HG03060 (cell line): ENCODE measurements at regions not wholly inside any gene's neighbourhood (a gene's known extent, or its start where the extent isn't known, plus 50 kb on each side); places are given as distances from the start of the nearest gene placed in this dataset.
"Not testable (repeated sequence)": the region's sequence is repeated elsewhere in the genome, so short reads cannot be mapped to it uniquely, and the experiment has no call there.

ENCODE experiments used
- ATAC-seq: cut with Tn5 transposase; IDR thresholded peaks from one replicate; pipeline ENCODE4 v1.9.1; 2021; ENCODE audit warnings: low read depth, moderate number of reproducible peaks; ENCODE audit not compliant: unreplicated experiment

DNA sequence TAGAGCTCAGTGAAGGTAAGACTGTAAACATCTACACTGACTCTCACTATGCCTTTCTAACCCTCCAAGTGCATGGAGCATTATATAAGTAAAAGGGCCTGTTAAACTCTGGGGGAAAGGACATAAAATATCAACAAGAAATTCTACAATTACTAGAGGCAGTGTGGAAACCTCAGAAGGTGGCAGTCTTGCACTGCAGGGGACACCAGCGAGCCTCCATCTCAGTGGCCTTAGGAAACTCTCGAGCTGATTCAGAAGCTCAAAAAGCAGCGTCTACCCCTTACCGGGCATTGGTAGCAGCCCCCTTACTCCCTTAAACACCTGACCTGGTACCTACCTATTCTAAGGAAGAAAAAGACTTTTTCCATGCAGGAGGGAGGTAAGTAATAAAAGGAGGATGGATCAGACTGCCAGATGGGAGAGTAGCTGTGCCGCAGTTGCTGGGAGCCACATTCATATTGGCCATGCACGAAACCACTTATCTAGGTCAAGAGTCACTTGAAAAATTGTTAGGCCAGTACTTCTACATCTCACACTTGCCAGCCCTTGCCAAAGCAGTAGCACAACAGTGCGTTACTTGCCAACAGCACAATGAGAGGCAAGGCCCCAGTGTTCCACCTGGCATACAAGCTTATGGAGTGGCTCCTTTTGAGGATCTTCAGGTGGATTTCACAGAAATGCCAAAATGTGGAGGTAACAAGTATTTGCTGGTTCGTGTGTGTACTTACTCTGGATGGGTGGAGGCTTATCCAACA lies 258.8 kb upstream of the PRKX start:
- not testable (repeated sequence) for ATAC-seq

- ATAC-seq: no peak
Observed at GRCh38 chrX:3968749-3969148, 255.3 kb upstream of the PRKX start.

- no peak for ATAC-seq
Observed at GRCh38 chrX:3963980-3964379, 250.5 kb upstream of the PRKX start.

- no peak for ATAC-seq
Observed at GRCh38 chrX:3962511-3963311, 249.3 kb upstream of the PRKX start.

GRCh38 chrX:3960952-3961351 lies 247.5 kb upstream of the PRKX start:
- ATAC-seq: no peak

GRCh38 chrX:3951859-3952258 lies 238.4 kb upstream of the PRKX start:
- no peak for ATAC-seq

- no peak for ATAC-seq
Observed at GRCh38 chrX:3950373-3950772, 236.9 kb upstream of the PRKX start.

DNA sequence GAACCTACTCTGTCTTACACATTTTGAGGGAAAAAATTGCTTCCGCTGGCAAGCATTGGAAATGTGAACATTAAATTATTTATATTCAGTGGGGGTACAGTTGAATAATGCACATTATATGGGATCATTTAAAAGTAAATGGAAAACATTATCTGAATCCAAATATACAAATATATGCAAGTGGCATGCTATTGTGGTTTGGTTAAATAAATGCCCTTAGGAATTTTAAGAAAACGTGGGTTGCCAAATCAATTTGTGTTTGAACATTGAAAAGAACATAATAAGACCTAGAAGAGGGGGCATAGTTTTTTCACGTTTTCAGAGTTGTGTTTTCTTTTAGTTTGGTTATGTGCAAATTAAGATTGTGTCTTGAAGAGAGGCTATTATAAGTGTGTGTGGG lies 230.5 kb upstream of the PRKX start:
- ATAC-seq: no peak

DNA sequence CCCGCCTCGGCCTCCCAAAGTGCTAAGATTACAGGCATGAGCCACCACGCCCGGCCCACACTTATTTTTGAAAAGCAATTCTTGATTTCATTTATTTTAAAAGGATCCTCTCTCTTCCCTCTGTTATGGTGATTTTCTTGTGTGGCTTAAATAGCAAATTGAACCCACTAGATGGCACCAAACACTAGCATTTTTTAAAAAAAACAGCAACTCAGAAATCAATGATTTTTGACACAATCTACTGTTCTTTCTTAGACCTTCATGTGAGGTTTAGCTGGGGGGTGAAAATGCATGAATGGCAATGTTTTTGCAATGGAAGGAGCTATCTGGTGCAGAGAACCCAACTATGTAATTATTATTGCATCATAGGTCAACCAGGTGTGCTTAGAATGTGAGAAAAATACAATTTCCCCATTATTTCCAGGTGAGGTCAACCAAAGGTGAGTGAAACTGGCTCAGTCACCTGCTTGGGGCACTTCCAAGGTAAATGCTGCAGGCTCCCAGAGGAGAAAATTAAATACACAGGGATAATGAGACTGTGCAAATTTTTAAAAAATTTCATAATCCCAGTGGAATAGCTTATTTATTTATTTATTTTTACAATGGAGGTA lies 226.7 kb upstream of the PRKX start:
- no peak for ATAC-seq

DNA sequence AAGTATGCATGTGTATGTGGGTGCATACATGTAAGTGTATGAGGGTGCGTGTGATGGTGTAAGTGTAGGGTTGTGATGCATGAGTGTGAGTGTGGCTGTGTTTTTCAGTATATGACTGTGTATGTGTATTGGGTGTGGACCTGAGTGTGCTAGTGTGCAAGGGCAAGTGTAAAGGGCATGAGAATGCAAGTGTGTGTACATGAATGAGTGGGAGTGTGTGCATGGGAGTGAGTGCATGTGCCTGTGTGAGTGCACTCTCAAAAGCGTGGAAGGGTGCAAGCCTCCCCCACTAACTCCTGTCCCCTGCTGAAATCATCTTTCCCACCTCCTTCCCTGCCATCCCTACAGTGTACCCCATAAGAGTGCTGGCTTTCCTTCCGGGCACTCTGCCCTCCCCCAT lies 225.1 kb upstream of the PRKX start:
- no peak for ATAC-seq

- ATAC-seq: not testable (repeated sequence)
Observed at GRCh38 chrX:3935196-3935595, 221.7 kb upstream of the PRKX start.

DNA sequence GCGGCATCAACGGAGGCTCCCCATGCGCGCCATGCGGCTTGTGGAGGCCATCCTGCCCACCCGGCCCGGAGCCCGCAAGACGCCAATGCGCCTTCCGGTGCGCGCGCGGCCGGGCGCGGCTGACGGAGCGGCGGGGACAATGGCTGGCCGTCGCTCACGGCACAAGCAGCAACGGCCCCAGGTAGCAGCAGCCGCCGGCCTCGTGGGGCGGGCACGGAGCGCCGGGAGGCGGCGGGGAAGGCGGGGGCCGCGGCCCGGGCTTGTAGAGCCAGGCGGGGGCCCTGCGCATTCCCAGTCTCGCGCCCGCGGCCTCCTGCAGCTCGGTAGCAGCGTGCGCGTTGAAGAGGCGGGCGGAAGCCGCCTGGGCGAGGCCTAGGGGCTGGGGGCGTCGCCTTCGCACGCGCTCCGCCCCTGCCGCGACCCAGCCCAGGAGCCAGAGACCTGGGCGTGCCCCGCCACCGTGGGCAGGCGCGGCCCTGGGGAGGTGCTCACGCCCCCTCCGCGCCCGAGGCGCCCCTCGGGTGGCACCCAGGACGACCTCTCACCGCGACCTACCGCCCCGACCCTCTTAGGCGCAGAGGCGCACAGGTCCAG lies 207.1 kb upstream of the PRKX start:
- ATAC-seq: peak; percentile 83

GRCh38 chrX:3919668-3920423 lies 206.4 kb upstream of the PRKX start:
- not testable (repeated sequence) for ATAC-seq

GRCh38 chrX:3914813-3915212 lies 201.4 kb upstream of the PRKX start:
- ATAC-seq: not testable (repeated sequence)

DNA sequence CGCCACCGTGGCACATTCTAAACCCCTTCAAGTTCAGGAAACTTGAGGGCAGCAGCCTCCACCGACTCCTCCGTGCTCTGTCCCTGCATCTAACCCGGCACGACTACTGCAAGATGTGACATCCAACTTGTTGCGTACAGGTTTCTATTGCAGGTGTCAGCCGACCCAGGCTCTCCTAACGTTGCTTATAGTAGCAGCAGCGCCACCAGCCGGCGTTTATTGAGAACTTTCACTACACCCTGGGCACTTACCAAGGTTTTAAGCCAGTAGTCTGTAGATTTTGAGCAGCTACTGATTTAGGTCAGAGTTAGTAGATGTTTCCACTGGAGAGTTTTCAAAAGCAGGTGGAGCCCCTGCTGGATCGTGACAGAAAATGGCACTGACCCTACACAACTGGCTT lies 200.6 kb upstream of the PRKX start:
- ATAC-seq: not testable (repeated sequence)

GRCh38 chrX:3911012-3911411 lies 197.6 kb upstream of the PRKX start:
- ATAC-seq: not testable (repeated sequence)

DNA sequence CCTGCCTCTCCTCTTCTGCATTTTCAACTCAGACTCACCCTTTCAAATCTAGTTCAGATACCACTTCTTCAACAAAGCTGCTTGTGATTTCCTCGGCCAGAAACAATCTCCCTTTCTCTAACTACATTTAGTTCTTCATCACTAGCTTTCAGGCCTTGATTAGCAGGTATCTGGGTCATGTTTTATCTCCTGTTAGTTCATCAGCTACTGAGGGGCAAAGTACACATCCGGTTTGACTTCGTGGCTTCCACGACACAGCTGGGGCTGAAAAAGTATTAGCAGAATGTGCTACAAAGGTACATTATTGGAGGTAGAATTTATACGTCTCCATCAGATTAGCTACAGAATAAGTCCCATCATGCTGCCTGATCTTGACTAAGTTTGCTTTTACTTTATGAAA lies 197.2 kb upstream of the PRKX start:
- ATAC-seq: not testable (repeated sequence)

DNA sequence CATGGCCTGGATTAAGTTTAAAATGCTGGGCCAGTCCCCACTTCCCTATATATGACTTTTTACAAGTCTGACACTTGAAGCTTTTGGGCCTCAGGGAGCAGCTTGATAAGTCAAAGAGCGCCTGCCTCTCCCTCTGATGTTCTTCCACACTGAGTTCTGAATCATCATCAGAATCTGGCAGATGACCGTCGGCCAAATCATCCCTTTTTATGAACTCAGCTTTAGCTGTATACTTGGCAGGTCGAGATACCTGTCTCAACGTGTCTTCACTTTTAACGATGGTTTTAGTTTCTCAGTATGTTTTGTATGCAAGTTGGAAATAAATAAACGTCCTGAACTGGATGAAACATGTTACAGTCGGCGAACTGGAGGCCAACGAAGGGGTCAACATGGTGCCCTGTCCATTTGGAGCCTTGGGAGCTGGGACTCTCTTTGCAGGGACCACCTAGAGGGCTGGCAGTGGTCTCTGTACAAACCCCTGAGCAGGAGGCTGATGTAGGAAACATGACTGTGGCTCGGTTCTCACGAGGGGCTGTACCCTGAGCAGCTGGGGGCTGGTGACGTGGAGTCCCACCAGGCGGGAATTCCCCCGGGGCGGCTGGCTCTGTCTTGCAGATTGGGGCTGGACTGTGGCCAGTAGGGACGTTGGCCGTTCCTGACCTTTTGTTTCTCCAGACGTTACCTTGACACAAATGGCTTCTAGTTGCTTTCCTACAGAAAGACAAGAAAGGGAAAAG lies 192.2 kb upstream of the PRKX start:
- ATAC-seq: not testable (repeated sequence)

GRCh38 chrX:3902222-3902621 lies 188.8 kb upstream of the PRKX start:
- not testable (repeated sequence) for ATAC-seq

DNA sequence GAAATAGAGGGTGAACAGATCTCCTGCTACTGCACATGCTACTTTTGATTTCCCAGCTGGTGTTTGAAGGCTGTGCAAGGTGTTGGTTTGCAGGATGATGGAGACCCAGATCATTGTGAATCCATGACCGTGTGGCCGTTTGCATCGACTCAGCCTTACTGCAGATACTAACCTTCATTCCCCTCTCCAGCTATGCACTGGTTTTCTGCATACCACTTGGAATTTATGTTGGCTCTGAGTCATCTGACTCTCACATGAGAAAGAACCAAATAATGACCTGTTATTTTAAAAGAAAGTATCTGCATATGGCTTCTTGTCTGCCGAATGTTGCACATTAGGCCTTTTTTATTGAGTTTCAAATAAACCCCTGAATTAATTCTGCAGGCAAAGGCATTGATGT lies 183.3 kb upstream of the PRKX start:
- ATAC-seq: not testable (repeated sequence)
